ENCODE measurements at regions not wholly inside any gene's neighbourhood (a gene's known extent, or its start where the extent isn't known, plus 50 kb on each side); places are given as distances from the start of the nearest gene placed in this dataset.

- Histone ChIP-seq H3K4me1 (ENCODE audit: control insufficient read depth in 2 of 2, insufficient read depth in 2 of 2, low read length in 2 of 2) (no peaks in the 10 kb centered on the region), H3K4me3 (ENCODE audit: low read length in 2 of 2) (no peak overlapping the region), H3K9me3 (ENCODE audit: control insufficient read depth in 2 of 2, low read length in 2 of 2) (no peaks in the 10 kb centered on the region), H3K27me3 (ENCODE audit: control insufficient read depth in 2 of 2, insufficient read depth in 2 of 2, low read length in 2 of 2) (peaks cover 3 to 4% of the 10 kb centered on the region in 2 donors), H3K27ac (ENCODE audit: low read depth in 2 of 2, low read length in 2 of 2) (no peak overlapping the region), H3K9ac (ENCODE audit: low read depth in 1 of 2, low read length in 2 of 2) (no peak overlapping the region), H3K36me3 (ENCODE audit: control insufficient read depth in 2 of 2, insufficient read depth in 2 of 2, low read length in 2 of 2) (no peaks in the 10 kb centered on the region)
These were observed 424.5 kb downstream of the VRK1 start for GRCh38 chr14:97221572-97222285.

GRCh38 chr14:97224016-97224415 lies 426.8 kb downstream of the VRK1 start:
- H3K4me1 ChIP-seq (ENCODE audit: control insufficient read depth in 2 of 2, insufficient read depth in 2 of 2, low read length in 2 of 2), result no peaks in the 10 kb centered on the region
- no peaks in the 10 kb centered on the region for H3K36me3 ChIP-seq (ENCODE audit: control insufficient read depth in 2 of 2, insufficient read depth in 2 of 2, low read length in 2 of 2)
- H3K9ac ChIP-seq (ENCODE audit: low read depth in 1 of 2, low read length in 2 of 2), result no peak overlapping the region
- no peaks in the 10 kb centered on the region for H3K9me3 ChIP-seq (ENCODE audit: control insufficient read depth in 2 of 2, low read length in 2 of 2)
- no peak overlapping the region for H3K4me3 ChIP-seq (ENCODE audit: low read length in 2 of 2)
- H3K27ac ChIP-seq (ENCODE audit: low read depth in 2 of 2, low read length in 2 of 2), result no peak overlapping the region
- H3K27me3 ChIP-seq (ENCODE audit: control insufficient read depth in 2 of 2, insufficient read depth in 2 of 2, low read length in 2 of 2), result peaks cover 0 to 3% of the 10 kb centered on the region in 2 donors

GRCh38 chr14:97230051-97230450 lies 432.9 kb downstream of the VRK1 start:
- no peaks in the 10 kb centered on the region for H3K36me3 ChIP-seq (ENCODE audit: control insufficient read depth in 2 of 2, insufficient read depth in 2 of 2, low read length in 2 of 2)
- no peak overlapping the region for H3K4me3 ChIP-seq (ENCODE audit: low read length in 2 of 2)
- no peaks in the 10 kb centered on the region for H3K4me1 ChIP-seq (ENCODE audit: control insufficient read depth in 2 of 2, insufficient read depth in 2 of 2, low read length in 2 of 2)
- no peaks in the 10 kb centered on the region for H3K27me3 ChIP-seq (ENCODE audit: control insufficient read depth in 2 of 2, insufficient read depth in 2 of 2, low read length in 2 of 2)
- no peak overlapping the region for H3K9ac ChIP-seq (ENCODE audit: low read depth in 1 of 2, low read length in 2 of 2)
- H3K9me3 ChIP-seq (ENCODE audit: control insufficient read depth in 2 of 2, low read length in 2 of 2), result no peaks in the 10 kb centered on the region
- H3K27ac ChIP-seq (ENCODE audit: low read depth in 2 of 2, low read length in 2 of 2), result no peak overlapping the region

- Histone ChIP-seq H3K4me3 (ENCODE audit: low read length in 2 of 2) (no peak overlapping the region), H3K9me3 (ENCODE audit: control insufficient read depth in 2 of 2, low read length in 2 of 2) (no peaks in the 10 kb centered on the region), H3K27ac (ENCODE audit: low read depth in 2 of 2, low read length in 2 of 2) (no peak overlapping the region), H3K4me1 (ENCODE audit: control insufficient read depth in 2 of 2, insufficient read depth in 2 of 2, low read length in 2 of 2) (no peaks in the 10 kb centered on the region), H3K36me3 (ENCODE audit: control insufficient read depth in 2 of 2, insufficient read depth in 2 of 2, low read length in 2 of 2) (no peaks in the 10 kb centered on the region), H3K9ac (ENCODE audit: low read depth in 1 of 2, low read length in 2 of 2) (no peak overlapping the region), H3K27me3 (ENCODE audit: control insufficient read depth in 2 of 2, insufficient read depth in 2 of 2, low read length in 2 of 2) (no peaks in the 10 kb centered on the region)
These were observed 436.3 kb downstream of the VRK1 start for GRCh38 chr14:97233319-97233985.

- Histone ChIP-seq H3K9ac (ENCODE audit: low read depth in 1 of 2, low read length in 2 of 2) (no peak overlapping the region), H3K27ac (ENCODE audit: low read depth in 2 of 2, low read length in 2 of 2) (no peak overlapping the region), H3K9me3 (ENCODE audit: control insufficient read depth in 2 of 2, low read length in 2 of 2) (no peaks in the 10 kb centered on the region), H3K27me3 (ENCODE audit: control insufficient read depth in 2 of 2, insufficient read depth in 2 of 2, low read length in 2 of 2) (no peaks in the 10 kb centered on the region), H3K4me1 (ENCODE audit: control insufficient read depth in 2 of 2, insufficient read depth in 2 of 2, low read length in 2 of 2) (no peaks in the 10 kb centered on the region), H3K36me3 (ENCODE audit: control insufficient read depth in 2 of 2, insufficient read depth in 2 of 2, low read length in 2 of 2) (no peaks in the 10 kb centered on the region), H3K4me3 (ENCODE audit: low read length in 2 of 2) (no peak overlapping the region)
These were observed 449.5 kb downstream of the VRK1 start for GRCh38 chr14:97246648-97247047.

GRCh38 chr14:97248973-97249372 lies 451.8 kb downstream of the VRK1 start:
- Histone ChIP-seq H3K36me3 (ENCODE audit: control insufficient read depth in 2 of 2, insufficient read depth in 2 of 2, low read length in 2 of 2) (no peaks in the 10 kb centered on the region), H3K27me3 (ENCODE audit: control insufficient read depth in 2 of 2, insufficient read depth in 2 of 2, low read length in 2 of 2) (no peaks in the 10 kb centered on the region), H3K4me3 (ENCODE audit: low read length in 2 of 2) (no peak overlapping the region), H3K27ac (ENCODE audit: low read depth in 2 of 2, low read length in 2 of 2) (no peak overlapping the region), H3K9ac (ENCODE audit: low read depth in 1 of 2, low read length in 2 of 2) (no peak overlapping the region), H3K4me1 (ENCODE audit: control insufficient read depth in 2 of 2, insufficient read depth in 2 of 2, low read length in 2 of 2) (no peaks in the 10 kb centered on the region), H3K9me3 (ENCODE audit: control insufficient read depth in 2 of 2, low read length in 2 of 2) (no peaks in the 10 kb centered on the region)

GRCh38 chr14:97250931-97251330 lies 453.7 kb downstream of the VRK1 start:
- Histone ChIP-seq H3K4me1 (ENCODE audit: control insufficient read depth in 2 of 2, insufficient read depth in 2 of 2, low read length in 2 of 2) (no peaks in the 10 kb centered on the region), H3K4me3 (ENCODE audit: low read length in 2 of 2) (no peak overlapping the region), H3K27ac (ENCODE audit: low read depth in 2 of 2, low read length in 2 of 2) (no peak overlapping the region), H3K36me3 (ENCODE audit: control insufficient read depth in 2 of 2, insufficient read depth in 2 of 2, low read length in 2 of 2) (no peaks in the 10 kb centered on the region), H3K9ac (ENCODE audit: low read depth in 1 of 2, low read length in 2 of 2) (no peak overlapping the region), H3K9me3 (ENCODE audit: control insufficient read depth in 2 of 2, low read length in 2 of 2) (no peaks in the 10 kb centered on the region), H3K27me3 (ENCODE audit: control insufficient read depth in 2 of 2, insufficient read depth in 2 of 2, low read length in 2 of 2) (no peaks in the 10 kb centered on the region)

- Histone ChIP-seq H3K4me1 (ENCODE audit: control insufficient read depth in 2 of 2, insufficient read depth in 2 of 2, low read length in 2 of 2) (no peaks in the 10 kb centered on the region), H3K4me3 (ENCODE audit: low read length in 2 of 2) (no peak overlapping the region), H3K9ac (ENCODE audit: low read depth in 1 of 2, low read length in 2 of 2) (no peak overlapping the region), H3K27ac (ENCODE audit: low read depth in 2 of 2, low read length in 2 of 2) (no peak overlapping the region), H3K9me3 (ENCODE audit: control insufficient read depth in 2 of 2, low read length in 2 of 2) (no peaks in the 10 kb centered on the region), H3K36me3 (ENCODE audit: control insufficient read depth in 2 of 2, insufficient read depth in 2 of 2, low read length in 2 of 2) (no peaks in the 10 kb centered on the region), H3K27me3 (ENCODE audit: control insufficient read depth in 2 of 2, insufficient read depth in 2 of 2, low read length in 2 of 2) (no peaks in the 10 kb centered on the region)
These were observed 454.4 kb downstream of the VRK1 start for GRCh38 chr14:97251491-97252155.

- H3K4me1 ChIP-seq (ENCODE audit: control insufficient read depth in 2 of 2, insufficient read depth in 2 of 2, low read length in 2 of 2), result no peaks in the 10 kb centered on the region
- no peaks in the 10 kb centered on the region for H3K27me3 ChIP-seq (ENCODE audit: control insufficient read depth in 2 of 2, insufficient read depth in 2 of 2, low read length in 2 of 2)
- H3K4me3 ChIP-seq (ENCODE audit: low read length in 2 of 2), result no peak overlapping the region
These were observed 456.6 kb downstream of the VRK1 start for GRCh38 chr14:97253756-97254155.

GRCh38 chr14:97262336-97262735 lies 465.2 kb downstream of the VRK1 start:
- H3K9me3 ChIP-seq (ENCODE audit: control insufficient read depth in 2 of 2, low read length in 2 of 2), result no peaks in the 10 kb centered on the region
- no peak overlapping the region for H3K9ac ChIP-seq (ENCODE audit: low read depth in 1 of 2, low read length in 2 of 2)
- H3K36me3 ChIP-seq (ENCODE audit: control insufficient read depth in 2 of 2, insufficient read depth in 2 of 2, low read length in 2 of 2), result no peaks in the 10 kb centered on the region
- H3K4me1 ChIP-seq (ENCODE audit: control insufficient read depth in 2 of 2, insufficient read depth in 2 of 2, low read length in 2 of 2), result no peaks in the 10 kb centered on the region
- H3K27ac ChIP-seq (ENCODE audit: low read depth in 2 of 2, low read length in 2 of 2), result no peak overlapping the region
- H3K4me3 ChIP-seq (ENCODE audit: low read length in 2 of 2), result no peak overlapping the region
- H3K27me3 ChIP-seq (ENCODE audit: control insufficient read depth in 2 of 2, insufficient read depth in 2 of 2, low read length in 2 of 2), result no peaks in the 10 kb centered on the region

More at GRCh38 chr14:97253756-97254155, 456.6 kb downstream of the VRK1 start:
- Histone ChIP-seq H3K9ac (ENCODE audit: low read depth in 1 of 2, low read length in 2 of 2) (no peak overlapping the region), H3K27ac (ENCODE audit: low read depth in 2 of 2, low read length in 2 of 2) (no peak overlapping the region), H3K9me3 (ENCODE audit: control insufficient read depth in 2 of 2, low read length in 2 of 2) (no peaks in the 10 kb centered on the region), H3K36me3 (ENCODE audit: control insufficient read depth in 2 of 2, insufficient read depth in 2 of 2, low read length in 2 of 2) (no peaks in the 10 kb centered on the region)

Data from mucosa of rectum (tissue), 2 donors.